HEK293 (cell line): ENCODE measurements at regions not wholly inside any gene's neighbourhood (a gene's known extent, or its start where the extent isn't known, plus 50 kb on each side); places are given as distances from the start of the nearest gene placed in this dataset.

ENCODE experiments used
- CTCF ChIA-PET: fragments of 350-600 bp; formaldehyde crosslinking; extraction: SDS; loops from one replicate; lab custom pipeline; 2021; ENCODE audit warnings: antibody characterized with exemption; lab: Yijun Ruan, JAX
- POLR2A ChIA-PET: fragments of 300-600 bp; formaldehyde crosslinking; extraction: SDS; loops from one replicate; lab custom pipeline; 2020; ENCODE audit warnings: antibody characterized with exemption, inconsistent platforms; lab: Yijun Ruan, JAX
- H3K27ac ChIP-seq: fragments of 200-500 bp; sonication (Bioruptor generic); 2 replicates; pipeline ENCODE4 v1.5.1; 2014; ENCODE audit warnings: low read depth, low read length, control low read depth, inconsistent platforms; ENCODE audit errors: extremely low read depth
- H3K36me3 ChIP-seq, 2 experiments: fragments of 200-500 bp in 1 of 2; sonication (Bioruptor generic) in 1 of 2; 1 replicate in 1 of 2; 2 replicates in 1 of 2; pipeline ENCODE4 v1.5.1; 2014 to 2017; ENCODE audit warnings: inconsistent platforms in 2 of 2, low read length in 2 of 2; ENCODE audit not compliant: control insufficient read depth in 2 of 2, insufficient read depth in 1 of 2
- H3K4me1 ChIP-seq: fragments of 200-500 bp; sonication (Bioruptor generic); 2 replicates; pipeline ENCODE4 v1.5.1; 2014; ENCODE audit warnings: mild to moderate bottlenecking, low read length, inconsistent platforms; ENCODE audit not compliant: control insufficient read depth, insufficient read depth
- H3K4me3 ChIP-seq: 2 replicates; pipeline ENCODE4 v1.5.1; 2011; ENCODE audit warnings: low read depth, mild to moderate bottlenecking, control low read depth, low read length, moderate library complexity
- H3K9me3 ChIP-seq: fragments of 200-500 bp; sonication (Bioruptor generic); 2 replicates; pipeline ENCODE4 v1.5.1; 2014; ENCODE audit warnings: low read depth, low read length, inconsistent platforms; ENCODE audit not compliant: control insufficient read depth, insufficient read depth
- GFI1B ChIP-seq: fragments of 450-650 bp; formaldehyde crosslinking; IDR thresholded peaks from 2 replicates; pipeline ENCODE4 v1.5.1; 2016; ENCODE audit warnings: missing biosample characterization, missing genetic modification characterization
- GLIS1 ChIP-seq: fragments of 450-650 bp; formaldehyde crosslinking; IDR thresholded peaks from 2 replicates; pipeline ENCODE4 v1.5.1; 2016; ENCODE audit warnings: missing biosample characterization, missing genetic modification characterization
- MYNN ChIP-seq: fragments of 450-650 bp; formaldehyde crosslinking; IDR thresholded peaks from 2 replicates; pipeline ENCODE4 v1.5.1; 2016; ENCODE audit warnings: missing biosample characterization, missing genetic modification characterization, borderline replicate concordance
- PATZ1 ChIP-seq: fragments of 450-650 bp; formaldehyde crosslinking; IDR thresholded peaks from 2 replicates; pipeline ENCODE4 v1.5.1; 2016; ENCODE audit warnings: missing biosample characterization, missing genetic modification characterization
- SCRT2 ChIP-seq: fragments of 450-650 bp; formaldehyde crosslinking; IDR thresholded peaks from 2 replicates; pipeline ENCODE4 v1.5.1; 2016; ENCODE audit warnings: missing biosample characterization, missing genetic modification characterization
- SP2 ChIP-seq: fragments of 450-650 bp; formaldehyde crosslinking; IDR thresholded peaks from 2 replicates; pipeline ENCODE4 v1.5.1; 2016; ENCODE audit warnings: missing biosample characterization, missing genetic modification characterization
- TRIM28 ChIP-seq: IDR thresholded peaks from 2 replicates; pipeline ENCODE4 v1.6.1; 2011; ENCODE audit warnings: low read length, control low read depth, borderline replicate concordance
- WT1 ChIP-seq: fragments of 450-650 bp; formaldehyde crosslinking; IDR thresholded peaks from 2 replicates; pipeline ENCODE4 v1.5.1; 2016; ENCODE audit warnings: missing biosample characterization, missing genetic modification characterization
- ZBTB11 ChIP-seq: fragments of 450-650 bp; formaldehyde crosslinking; conservative IDR thresholded peaks from 2 replicates; pipeline ENCODE4 v1.5.1; 2016; ENCODE audit warnings: low read depth, missing biosample characterization, missing genetic modification characterization
- ZEB2 ChIP-seq: fragments of 450-650 bp; formaldehyde crosslinking; IDR thresholded peaks from 2 replicates; pipeline ENCODE4 v1.5.1; 2016; ENCODE audit warnings: missing biosample characterization, missing genetic modification characterization
- ZNF133 ChIP-seq: fragments of 450-650 bp; formaldehyde crosslinking; IDR thresholded peaks from 2 replicates; pipeline ENCODE4 v1.5.1; 2016; ENCODE audit warnings: missing biosample characterization, missing genetic modification characterization
- ZNF140 ChIP-seq: fragments of 450-650 bp; formaldehyde crosslinking; IDR thresholded peaks from 2 replicates; pipeline ENCODE4 v1.5.1; 2016; ENCODE audit warnings: missing biosample characterization, missing genetic modification characterization
- ZNF175 ChIP-seq: fragments of 450-650 bp; formaldehyde crosslinking; IDR thresholded peaks from 2 replicates; pipeline ENCODE4 v1.5.1; 2016; ENCODE audit warnings: missing biosample characterization, missing genetic modification characterization
- ZNF202 ChIP-seq: fragments of 450-650 bp; formaldehyde crosslinking; IDR thresholded peaks from 2 replicates; pipeline ENCODE4 v1.5.1; 2016; ENCODE audit warnings: missing biosample characterization, missing genetic modification characterization, borderline replicate concordance
- ZNF24 ChIP-seq: fragments of 450-650 bp; formaldehyde crosslinking; IDR thresholded peaks from 2 replicates; pipeline ENCODE4 v1.5.1; 2016; ENCODE audit warnings: missing biosample characterization, missing genetic modification characterization
- ZNF335 ChIP-seq: fragments of 450-650 bp; formaldehyde crosslinking; conservative IDR thresholded peaks from 2 replicates; pipeline ENCODE4 v1.5.1; 2016; ENCODE audit warnings: missing biosample characterization, missing genetic modification characterization
- ZNF426 ChIP-seq: fragments of 450-650 bp; formaldehyde crosslinking; IDR thresholded peaks from 2 replicates; pipeline ENCODE4 v1.5.1; 2017; ENCODE audit warnings: missing biosample characterization, missing genetic modification characterization, mild to moderate bottlenecking, inconsistent platforms, moderate library complexity
- ZNF433 ChIP-seq: fragments of 450-650 bp; formaldehyde crosslinking; IDR thresholded peaks from 2 replicates; pipeline ENCODE4 v1.5.1; 2016; ENCODE audit warnings: missing biosample characterization, missing genetic modification characterization, low read depth
- ZNF48 ChIP-seq: fragments of 450-650 bp; formaldehyde crosslinking; IDR thresholded peaks from 2 replicates; pipeline ENCODE4 v1.5.1; 2016; ENCODE audit warnings: missing biosample characterization, missing genetic modification characterization
- ZNF544 ChIP-seq: fragments of 450-650 bp; formaldehyde crosslinking; IDR thresholded peaks from 2 replicates; pipeline ENCODE4 v1.5.0; 2017; ENCODE audit warnings: missing biosample characterization, missing genetic modification characterization
- ZNF623 ChIP-seq: fragments of 450-650 bp; formaldehyde crosslinking; IDR thresholded peaks from 2 replicates; pipeline ENCODE4 v1.5.1; 2016; ENCODE audit warnings: missing biosample characterization, missing genetic modification characterization
- ZNF654 ChIP-seq: fragments of 450-650 bp; formaldehyde crosslinking; IDR thresholded peaks from 2 replicates; pipeline ENCODE4 v1.5.1; 2016; ENCODE audit warnings: low read depth, missing biosample characterization, missing genetic modification characterization
- ZNF707 ChIP-seq: fragments of 450-650 bp; formaldehyde crosslinking; IDR thresholded peaks from 2 replicates; pipeline ENCODE4 v1.5.1; 2016; ENCODE audit warnings: missing biosample characterization, missing genetic modification characterization
- ZXDB ChIP-seq: fragments of 450-650 bp; formaldehyde crosslinking; IDR thresholded peaks from 2 replicates; pipeline ENCODE4 v1.5.1; 2016; ENCODE audit warnings: missing biosample characterization, missing genetic modification characterization
- TF ChIP-seq, protein P1 (sequence below): fragments of 450-650 bp; formaldehyde crosslinking; IDR thresholded peaks from 2 replicates; pipeline ENCODE4 v1.5.0; 2017; ENCODE audit warnings: missing biosample characterization, missing genetic modification characterization, borderline replicate concordance
- TF ChIP-seq, protein P2 (sequence below): fragments of 450-650 bp; formaldehyde crosslinking; IDR thresholded peaks from 2 replicates; pipeline ENCODE4 v1.5.1; 2017; ENCODE audit warnings: missing biosample characterization, missing genetic modification characterization

DNA sequence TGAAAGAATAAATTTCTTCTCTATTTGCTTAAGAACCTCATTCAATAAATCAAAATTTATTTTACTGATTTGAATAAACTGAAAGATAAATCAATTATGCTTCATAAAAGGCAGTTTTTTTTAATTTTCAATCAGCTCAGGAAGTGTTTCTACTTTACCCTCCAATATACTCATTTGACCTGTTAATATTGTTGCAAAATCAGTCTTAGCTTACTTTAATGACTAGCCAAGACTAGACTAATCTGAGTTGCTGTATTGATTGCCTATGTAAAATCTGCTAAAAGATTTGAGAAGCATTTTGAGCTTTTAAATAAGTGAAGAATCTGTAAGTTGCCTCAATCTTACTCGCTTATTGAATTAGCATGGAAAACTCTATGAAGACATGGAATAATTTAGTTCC is 179.1 kb upstream of the LYPLAL1 start (continued):
- TF ChIP-seq ZNF433 (tag by site-specific recombination): no peak
- no peak for TF ChIP-seq ZNF707 (tag by site-specific recombination)
- no peak for TF ChIP-seq ZNF335 (tag by site-specific recombination)
- TF ChIP-seq GFI1B (tag by site-specific recombination): no peak
- no peak for TF ChIP-seq ZNF133 (tag by site-specific recombination)

- CTCF ChIA-PET: interaction anchor here (0.6 kb wide), 1 partner anchor 178 kb away, joined by 3 read pairs; no protein-coding TSS in a partner anchor
- TF ChIP-seq SCRT2 (tag by site-specific recombination) (no peak), WT1 (tag by site-specific recombination) (no peak), ZXDB (no peak), SP2 (no peak), ZNF140 (tag by site-specific recombination) (no peak), ZNF175 (tag by site-specific recombination) (no peak)
- TF ChIP-seq, all 188 proteins: peak for 0
- no peaks in the 10 kb centered on the region for H3K4me1 ChIP-seq
- POLR2A ChIA-PET: no interaction called here
- H3K9me3 ChIP-seq: no peaks in the 10 kb centered on the region
- H3K36me3 ChIP-seq: no peaks in the 10 kb centered on the region
- no peak overlapping the region for H3K27ac ChIP-seq
- no peak overlapping the region for H3K4me3 ChIP-seq
Measured at GRCh38 chr1:218995091-218995665, 178.5 kb upstream of the LYPLAL1 start.

- CTCF ChIA-PET: interaction anchor here (0.6 to 0.9 kb wide), 2 partner anchors 13 to 208 kb away, joined by 3 to 4 read pairs; no protein-coding TSS in a partner anchor
- H3K9me3 ChIP-seq: no peaks in the 10 kb centered on the region
- no peak overlapping the region for H3K27ac ChIP-seq
- no peaks in the 10 kb centered on the region for H3K4me1 ChIP-seq
- no peak overlapping the region for H3K4me3 ChIP-seq
- POLR2A ChIA-PET: no interaction called here
- no peaks in the 10 kb centered on the region for H3K36me3 ChIP-seq
- TF ChIP-seq MYNN (tag by site-specific recombination) (no peak), TRIM28 (no peak), ZNF24 (tag by site-specific recombination) (no peak), ZNF433 (tag by site-specific recombination) (no peak), ZNF426 (tag by site-specific recombination) (no peak), PATZ1 (tag by site-specific recombination) (no peak), ZNF544 (no peak), ZEB2 (tag by site-specific recombination) (no peak), GLIS1 (tag by site-specific recombination) (no peak), ZNF623 (tag by site-specific recombination) (no peak), ZNF654 (tag by site-specific recombination) (no peak), ZNF202 (no peak), ZBTB11 (tag by site-specific recombination) (no peak), ZNF48 (tag by site-specific recombination) (no peak)
- TF ChIP-seq, protein P1, sequence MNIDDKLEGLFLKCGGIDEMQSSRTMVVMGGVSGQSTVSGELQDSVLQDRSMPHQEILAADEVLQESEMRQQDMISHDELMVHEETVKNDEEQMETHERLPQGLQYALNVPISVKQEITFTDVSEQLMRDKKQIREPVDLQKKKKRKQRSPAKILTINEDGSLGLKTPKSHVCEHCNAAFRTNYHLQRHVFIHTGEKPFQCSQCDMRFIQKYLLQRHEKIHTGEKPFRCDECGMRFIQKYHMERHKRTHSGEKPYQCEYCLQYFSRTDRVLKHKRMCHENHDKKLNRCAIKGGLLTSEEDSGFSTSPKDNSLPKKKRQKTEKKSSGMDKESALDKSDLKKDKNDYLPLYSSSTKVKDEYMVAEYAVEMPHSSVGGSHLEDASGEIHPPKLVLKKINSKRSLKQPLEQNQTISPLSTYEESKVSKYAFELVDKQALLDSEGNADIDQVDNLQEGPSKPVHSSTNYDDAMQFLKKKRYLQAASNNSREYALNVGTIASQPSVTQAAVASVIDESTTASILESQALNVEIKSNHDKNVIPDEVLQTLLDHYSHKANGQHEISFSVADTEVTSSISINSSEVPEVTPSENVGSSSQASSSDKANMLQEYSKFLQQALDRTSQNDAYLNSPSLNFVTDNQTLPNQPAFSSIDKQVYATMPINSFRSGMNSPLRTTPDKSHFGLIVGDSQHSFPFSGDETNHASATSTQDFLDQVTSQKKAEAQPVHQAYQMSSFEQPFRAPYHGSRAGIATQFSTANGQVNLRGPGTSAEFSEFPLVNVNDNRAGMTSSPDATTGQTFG (tag by site-specific recombination): no peak
- TF ChIP-seq, protein P2, sequence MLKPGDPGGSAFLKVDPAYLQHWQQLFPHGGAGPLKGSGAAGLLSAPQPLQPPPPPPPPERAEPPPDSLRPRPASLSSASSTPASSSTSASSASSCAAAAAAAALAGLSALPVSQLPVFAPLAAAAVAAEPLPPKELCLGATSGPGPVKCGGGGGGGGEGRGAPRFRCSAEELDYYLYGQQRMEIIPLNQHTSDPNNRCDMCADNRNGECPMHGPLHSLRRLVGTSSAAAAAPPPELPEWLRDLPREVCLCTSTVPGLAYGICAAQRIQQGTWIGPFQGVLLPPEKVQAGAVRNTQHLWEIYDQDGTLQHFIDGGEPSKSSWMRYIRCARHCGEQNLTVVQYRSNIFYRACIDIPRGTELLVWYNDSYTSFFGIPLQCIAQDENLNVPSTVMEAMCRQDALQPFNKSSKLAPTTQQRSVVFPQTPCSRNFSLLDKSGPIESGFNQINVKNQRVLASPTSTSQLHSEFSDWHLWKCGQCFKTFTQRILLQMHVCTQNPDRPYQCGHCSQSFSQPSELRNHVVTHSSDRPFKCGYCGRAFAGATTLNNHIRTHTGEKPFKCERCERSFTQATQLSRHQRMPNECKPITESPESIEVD (tag by site-specific recombination): no peak
Measured at GRCh38 chr1:218996362-218996761, 177.3 kb upstream of the LYPLAL1 start.
